IPS-20b (cell line): ENCODE measurements at regions not wholly inside any gene's neighbourhood (a gene's known extent, or its start where the extent isn't known, plus 50 kb on each side); places are given as distances from the start of the nearest gene placed in this dataset.

Experiments used
- H3K27ac ChIP-seq: one replicate; pipeline ENCODE4 v1.5.1; 2013; ENCODE audit warnings: low read length
- H3K27me3 ChIP-seq: 2 replicates; pipeline ENCODE4 v1.6.1; 2013; ENCODE audit warnings: mild to moderate bottlenecking, low read length, inconsistent platforms; ENCODE audit not compliant: insufficient read depth
- H3K36me3 ChIP-seq: 2 replicates; pipeline ENCODE4 v1.6.1; 2013; ENCODE audit warnings: low read depth, mild to moderate bottlenecking, inconsistent platforms, low read length, moderate library complexity; ENCODE audit not compliant: insufficient read depth
- H3K4me1 ChIP-seq: 2 replicates; pipeline ENCODE4 v1.6.1; 2013; ENCODE audit warnings: mild to moderate bottlenecking, control low read depth, inconsistent platforms, low read length, moderate library complexity; ENCODE audit not compliant: insufficient read depth
- H3K4me3 ChIP-seq: 2 replicates; pipeline ENCODE4 v1.5.1; 2013; ENCODE audit warnings: mild to moderate bottlenecking, low read length, inconsistent platforms
- H3K9ac ChIP-seq: 2 replicates; pipeline ENCODE4 v1.6.1; 2013; ENCODE audit warnings: low read depth, mild to moderate bottlenecking, inconsistent platforms, low read length, moderate library complexity
- H3K9me3 ChIP-seq: 2 replicates; pipeline ENCODE4 v1.6.1; 2013; ENCODE audit warnings: mild to moderate bottlenecking, low read depth, low read length, inconsistent platforms; ENCODE audit not compliant: insufficient read depth

- Histone ChIP-seq H3K36me3 (no peaks in the 10 kb centered on the region), H3K27me3 (no peaks in the 10 kb centered on the region), H3K4me3 (no peak overlapping the region), H3K4me1 (no peaks in the 10 kb centered on the region), H3K9ac (no peak overlapping the region), H3K27ac (no peak overlapping the region), H3K9me3 (no peaks in the 10 kb centered on the region)
These were observed 264.4 kb upstream of the NRIP1 start for GRCh38 chr21:15329191-15329590.

GRCh38 chr21:15330872-15331271, 266.1 kb upstream of the NRIP1 start:
- Histone ChIP-seq H3K4me3 (no peak overlapping the region), H3K27me3 (no peaks in the 10 kb centered on the region), H3K27ac (no peak overlapping the region), H3K9ac (no peak overlapping the region), H3K4me1 (no peaks in the 10 kb centered on the region), H3K9me3 (no peaks in the 10 kb centered on the region), H3K36me3 (no peaks in the 10 kb centered on the region)

- H3K9me3 ChIP-seq = no peaks in the 10 kb centered on the region
- H3K27me3 ChIP-seq = no peaks in the 10 kb centered on the region
- H3K27ac ChIP-seq = no peak overlapping the region
- H3K9ac ChIP-seq = no peak overlapping the region
- H3K4me1 ChIP-seq = no peaks in the 10 kb centered on the region
- H3K36me3 ChIP-seq = no peaks in the 10 kb centered on the region
- H3K4me3 ChIP-seq = no peak overlapping the region
These were observed 267.8 kb upstream of the NRIP1 start for GRCh38 chr21:15332572-15332971.

- Histone ChIP-seq H3K9ac (no peak overlapping the region), H3K36me3 (no peaks in the 10 kb centered on the region), H3K9me3 (no peaks in the 10 kb centered on the region), H3K27ac (no peak overlapping the region), H3K4me1 (no peaks in the 10 kb centered on the region), H3K27me3 (no peaks in the 10 kb centered on the region), H3K4me3 (no peak overlapping the region)
These were observed 268.4 kb upstream of the NRIP1 start for GRCh38 chr21:15333136-15333710.

GRCh38 chr21:15333951-15334350, 269.2 kb upstream of the NRIP1 start:
- no peaks in the 10 kb centered on the region for H3K9me3 ChIP-seq
- H3K4me3 ChIP-seq = no peak overlapping the region
- H3K4me1 ChIP-seq = no peaks in the 10 kb centered on the region
- H3K27me3 ChIP-seq = no peaks in the 10 kb centered on the region
- H3K27ac ChIP-seq = no peak overlapping the region
- no peak overlapping the region for H3K9ac ChIP-seq
- no peaks in the 10 kb centered on the region for H3K36me3 ChIP-seq

- H3K36me3 ChIP-seq = no peaks in the 10 kb centered on the region
These were observed 278.3 kb upstream of the NRIP1 start for GRCh38 chr21:15343066-15343465.

GRCh38 chr21:15352009-15352408, 287.2 kb upstream of the NRIP1 start:
- Histone ChIP-seq H3K9me3 (no peaks in the 10 kb centered on the region; the same call in 1 of the 2 replicates), H3K27ac (no peak overlapping the region), H3K27me3 (no peaks in the 10 kb centered on the region), H3K4me3 (no peak overlapping the region), H3K9ac (no peak overlapping the region), H3K36me3 (no peaks in the 10 kb centered on the region), H3K4me1 (no peaks in the 10 kb centered on the region)

More at GRCh38 chr21:15343066-15343465, 278.3 kb upstream of the NRIP1 start:
- Histone ChIP-seq H3K27me3 (no peaks in the 10 kb centered on the region), H3K27ac (no peak overlapping the region), H3K4me3 (no peak overlapping the region), H3K9me3 (no peaks in the 10 kb centered on the region; the same call in 1 of the 2 replicates), H3K9ac (no peak overlapping the region), H3K4me1 (no peaks in the 10 kb centered on the region)

- Histone ChIP-seq H3K9me3 (no peaks in the 10 kb centered on the region), H3K4me3 (no peak overlapping the region), H3K36me3 (no peaks in the 10 kb centered on the region), H3K4me1 (no peaks in the 10 kb centered on the region; the same call in 1 of the 2 replicates), H3K9ac (no peak overlapping the region), H3K27me3 (no peaks in the 10 kb centered on the region), H3K27ac (no peak overlapping the region)
These were observed 288.7 kb upstream of the NRIP1 start for GRCh38 chr21:15353546-15353945.

- Histone ChIP-seq H3K27me3 (no peaks in the 10 kb centered on the region), H3K4me1 (no peaks in the 10 kb centered on the region; the same call in 1 of the 2 replicates), H3K36me3 (no peaks in the 10 kb centered on the region), H3K4me3 (no peak overlapping the region), H3K9me3 (no peaks in the 10 kb centered on the region), H3K27ac (no peak overlapping the region), H3K9ac (no peak overlapping the region)
These were observed 289.7 kb upstream of the NRIP1 start for GRCh38 chr21:15354516-15354915.

- no peak overlapping the region for H3K4me3 ChIP-seq
- H3K36me3 ChIP-seq = no peaks in the 10 kb centered on the region
- H3K9ac ChIP-seq = no peak overlapping the region
- H3K9me3 ChIP-seq = no peaks in the 10 kb centered on the region
- no peaks in the 10 kb centered on the region for H3K27me3 ChIP-seq
- no peaks in the 10 kb centered on the region; the same call in 1 of the 2 replicates for H3K4me1 ChIP-seq
- no peak overlapping the region for H3K27ac ChIP-seq
These were observed 290.3 kb upstream of the NRIP1 start for GRCh38 chr21:15355066-15355465.

GRCh38 chr21:15359251-15359650, 294.5 kb upstream of the NRIP1 start:
- H3K4me1 ChIP-seq = no peaks in the 10 kb centered on the region; the same call in 1 of the 2 replicates
- H3K36me3 ChIP-seq = no peaks in the 10 kb centered on the region
- H3K27me3 ChIP-seq = no peaks in the 10 kb centered on the region
- H3K9me3 ChIP-seq = 0 out of 2 replicates have a peak, but pooled peaks cover under 1% of the 10 kb centered on the region
- H3K9ac ChIP-seq = no peak overlapping the region
- H3K4me3 ChIP-seq = no peak overlapping the region
- H3K27ac ChIP-seq = no peak overlapping the region

GRCh38 chr21:15362458-15362857, 297.7 kb upstream of the NRIP1 start:
- H3K9ac ChIP-seq = no peak overlapping the region
- H3K27ac ChIP-seq = no peak overlapping the region
- peaks cover 10% of the 10 kb centered on the region; the same call in 1 of the 2 replicates for H3K4me1 ChIP-seq
- H3K27me3 ChIP-seq = no peaks in the 10 kb centered on the region
- H3K36me3 ChIP-seq = peaks cover 8% of the 10 kb centered on the region; the same call in 1 of the 2 replicates
- no peak overlapping the region for H3K4me3 ChIP-seq
- H3K9me3 ChIP-seq = peaks cover 21% of the 10 kb centered on the region
